GM19351 (cell line): ENCODE measurements at regions not wholly inside any gene's neighbourhood (a gene's known extent, or its start where the extent isn't known, plus 50 kb on each side); places are given as distances from the start of the nearest gene placed in this dataset.

Source experiments
- ATAC-seq: cut with Tn5 transposase; IDR thresholded peaks from one replicate; pipeline ENCODE4 v1.9.1; 2021; ENCODE audit warnings: mild to moderate bottlenecking, moderate library complexity; ENCODE audit not compliant: unreplicated experiment

DNA sequence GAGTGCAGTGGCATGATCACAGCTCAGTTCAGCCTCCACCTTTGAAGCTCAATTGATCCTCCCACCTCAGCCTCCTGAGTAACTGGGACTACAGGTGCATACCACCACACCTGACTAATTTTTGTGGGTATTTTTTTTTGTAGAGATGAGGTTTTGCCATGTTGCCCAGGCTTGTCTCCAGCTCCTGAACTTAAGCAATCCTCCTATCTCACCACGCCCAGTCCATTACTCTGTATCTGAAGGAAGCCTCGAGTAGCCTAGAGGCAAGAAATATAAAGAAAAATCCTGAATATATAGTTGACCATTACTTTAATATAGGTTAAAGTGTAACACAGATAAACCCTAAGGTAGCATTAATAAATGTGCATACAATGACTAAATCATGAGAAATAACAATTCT is 686.8 kb upstream of the PIK3C3 start:
- no peak for ATAC-seq

DNA sequence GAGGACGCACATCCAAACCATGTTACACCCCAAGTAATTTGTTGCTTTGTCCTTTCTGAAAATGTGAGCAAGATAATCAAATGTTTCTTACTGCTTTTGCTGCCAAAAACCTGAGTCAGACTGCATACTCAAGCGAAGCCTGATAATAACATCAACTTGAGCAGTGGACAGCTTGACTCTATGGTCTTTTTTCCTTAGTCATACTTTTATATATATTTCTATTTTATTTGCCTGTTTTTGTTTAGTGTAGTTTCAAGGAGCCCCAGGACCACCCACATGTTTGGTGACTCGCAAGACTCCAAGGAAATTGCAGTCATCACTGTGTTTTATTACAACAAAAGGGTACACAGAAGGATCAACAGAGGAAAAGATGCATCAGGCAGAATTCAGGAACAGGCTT is 688.4 kb upstream of the PIK3C3 start:
- ATAC-seq: no peak

DNA sequence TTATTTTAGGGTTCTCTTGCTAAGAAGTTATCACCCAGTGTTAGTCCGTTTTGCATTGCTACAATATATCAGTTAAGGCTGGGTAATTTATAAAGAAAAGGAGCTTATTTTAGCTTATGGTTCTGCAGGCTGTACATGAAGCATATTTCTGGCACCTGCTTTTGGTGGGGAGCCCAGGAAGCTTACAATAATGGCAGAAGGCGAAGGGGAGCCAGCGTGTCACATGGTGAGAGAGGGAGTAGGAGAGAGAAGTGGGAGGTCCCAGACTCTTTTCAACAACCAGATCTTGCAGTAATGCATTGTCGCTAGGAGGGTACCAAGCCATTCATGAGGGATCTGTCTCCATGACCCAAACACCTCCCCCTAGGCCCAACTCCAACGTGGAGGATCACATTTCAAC is 688.8 kb upstream of the PIK3C3 start:
- no peak for ATAC-seq

DNA sequence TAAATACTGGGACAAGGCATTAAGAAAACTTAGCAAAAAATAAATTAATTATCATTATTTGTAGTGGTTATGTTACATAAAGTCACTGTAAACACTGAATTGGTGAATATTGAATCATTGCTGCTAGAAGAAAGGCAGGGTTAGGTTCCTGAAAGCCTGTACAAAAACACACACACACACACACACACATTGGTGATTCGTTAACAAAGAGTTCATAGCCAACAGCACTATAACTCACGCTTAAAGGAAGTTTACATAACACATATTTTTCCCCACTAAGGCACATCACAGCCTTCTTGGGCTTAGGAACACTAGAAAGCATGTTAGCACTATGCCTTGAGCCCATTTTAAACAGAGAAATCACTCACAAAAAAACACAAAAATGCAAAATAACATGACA is 690.0 kb upstream of the PIK3C3 start:
- no peak for ATAC-seq

DNA sequence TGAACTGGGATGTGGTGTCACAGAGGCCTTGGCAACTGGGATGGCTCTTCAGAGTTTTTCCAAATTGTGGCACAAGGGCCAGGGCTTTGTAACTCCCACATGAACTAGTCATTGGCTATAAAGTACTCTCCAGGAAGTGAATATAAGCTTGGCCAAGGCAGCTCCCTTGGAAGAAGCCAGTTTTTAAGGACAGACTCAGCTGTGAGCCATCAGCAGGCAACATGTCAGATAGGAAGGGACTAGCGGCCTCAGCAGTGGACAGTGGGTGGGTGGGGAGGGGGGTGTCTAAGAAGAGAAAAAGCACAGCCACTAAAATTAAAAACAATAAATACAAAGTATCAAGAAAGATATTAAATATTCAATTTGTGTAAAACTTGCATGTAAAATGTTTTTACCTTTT is 691.1 kb upstream of the PIK3C3 start:
- no peak for ATAC-seq

DNA sequence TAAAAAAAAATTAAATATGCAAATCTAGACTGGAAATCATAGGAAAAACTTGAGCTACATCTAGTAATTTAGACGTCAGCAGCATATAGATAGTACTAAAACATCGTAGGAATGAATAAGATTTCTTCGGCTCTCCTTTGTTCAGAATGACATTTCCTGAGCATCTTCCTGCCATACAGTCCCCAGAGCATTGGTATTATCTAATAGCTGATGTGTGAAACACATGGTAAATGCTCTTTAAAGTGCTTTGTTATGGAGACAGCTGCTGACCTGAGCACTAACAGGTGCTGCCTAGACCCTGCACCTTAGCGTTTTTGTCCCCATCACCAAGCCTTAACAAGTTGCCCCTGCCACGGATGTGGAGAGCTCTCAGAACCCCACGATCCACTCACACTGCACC is 692.3 kb upstream of the PIK3C3 start:
- ATAC-seq: no peak

DNA sequence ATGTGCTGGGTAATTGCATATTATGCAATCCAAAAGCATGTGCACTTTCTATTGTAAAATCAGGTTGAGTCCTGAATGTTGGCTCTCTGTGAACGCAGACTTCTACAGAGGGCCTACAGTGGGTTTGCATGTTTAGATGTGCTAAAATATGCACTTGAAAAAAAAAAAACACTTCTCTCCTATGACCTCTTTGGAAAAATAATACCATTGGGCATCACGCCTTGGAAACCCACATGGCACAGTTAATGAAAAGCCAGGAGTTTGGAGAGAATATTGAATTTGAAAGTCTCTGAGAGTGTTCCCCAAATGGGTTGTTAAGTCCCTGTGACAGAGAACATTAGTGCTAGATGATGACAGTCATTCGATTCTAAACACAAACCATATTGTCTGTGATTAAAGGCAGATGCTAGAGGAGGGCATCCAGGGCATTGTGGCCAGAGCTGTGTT is 710.4 kb upstream of the PIK3C3 start:
- ATAC-seq: no peak

DNA sequence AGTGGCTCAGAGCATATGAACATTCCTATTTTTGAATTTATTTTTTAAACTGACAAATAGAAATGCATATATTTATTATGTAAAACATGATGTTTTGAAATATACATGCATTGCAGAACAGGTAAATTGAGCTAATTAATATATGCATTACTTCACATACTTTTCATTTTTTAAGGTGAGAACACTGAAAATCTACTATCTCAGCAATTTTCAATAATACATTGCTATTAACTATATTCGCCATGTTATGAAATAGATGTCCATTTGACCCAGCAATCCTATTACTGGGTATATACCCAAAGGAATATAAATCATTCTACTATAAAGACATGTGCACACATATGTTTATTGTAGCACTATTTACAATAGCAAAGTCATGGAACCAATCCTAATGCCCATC is 717.7 kb upstream of the PIK3C3 start:
- ATAC-seq: no peak

DNA sequence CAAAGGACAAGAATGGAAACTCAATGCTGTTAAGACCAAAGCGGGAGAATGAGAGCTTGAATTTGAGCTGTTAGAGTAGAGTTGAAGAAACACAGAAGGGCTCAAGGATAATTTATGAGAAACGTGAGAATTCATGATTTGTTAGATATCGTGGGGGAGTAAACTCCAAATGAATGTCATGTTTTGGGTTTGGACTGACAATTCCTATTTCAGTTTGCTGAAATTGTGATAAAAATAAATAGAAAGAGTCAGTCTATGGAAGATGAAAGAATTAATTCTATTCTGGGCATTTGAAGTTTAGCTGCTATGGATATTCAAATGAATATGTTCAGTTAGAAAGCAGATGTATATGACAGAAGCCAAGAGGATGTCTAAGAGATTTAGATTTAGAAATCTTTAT is 723.4 kb upstream of the PIK3C3 start:
- no peak for ATAC-seq

DNA sequence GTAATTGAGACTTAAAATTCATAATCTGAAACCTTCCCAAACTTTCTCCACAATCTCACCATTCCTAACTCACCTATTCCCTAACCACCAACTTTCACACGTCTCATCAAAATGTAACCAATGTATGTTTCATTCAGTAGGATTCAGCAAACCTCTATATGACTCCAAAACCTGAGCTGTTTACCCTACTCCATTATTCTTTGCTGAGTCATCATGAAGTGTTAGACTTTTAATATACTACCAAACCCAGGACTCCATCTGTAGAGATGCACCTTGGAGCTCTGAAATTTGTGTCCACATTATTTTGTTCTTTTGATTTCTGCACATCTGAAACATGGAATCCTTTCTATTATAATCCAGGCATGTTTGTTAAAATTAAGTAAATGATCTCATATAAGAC is 727.0 kb upstream of the PIK3C3 start:
- no peak for ATAC-seq

DNA sequence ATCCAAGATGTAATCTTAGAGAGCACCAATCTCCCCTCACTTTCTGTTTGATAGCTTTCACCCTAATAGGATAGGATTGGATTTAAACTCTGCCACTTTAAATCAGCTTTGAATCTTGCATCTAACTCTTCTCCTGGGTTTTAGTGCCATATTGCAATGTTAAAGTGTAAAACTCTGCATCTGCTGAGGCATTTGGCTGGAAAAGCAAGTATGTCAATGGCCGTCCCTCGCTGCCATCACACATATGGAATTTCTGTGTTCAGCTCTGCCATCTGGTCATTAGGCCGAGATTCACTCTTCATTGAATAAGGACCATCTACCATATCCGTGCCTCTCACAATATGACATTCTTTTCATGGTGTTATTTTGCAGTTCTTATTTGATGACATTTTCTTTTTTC is 728.1 kb upstream of the PIK3C3 start:
- ATAC-seq: no peak

DNA sequence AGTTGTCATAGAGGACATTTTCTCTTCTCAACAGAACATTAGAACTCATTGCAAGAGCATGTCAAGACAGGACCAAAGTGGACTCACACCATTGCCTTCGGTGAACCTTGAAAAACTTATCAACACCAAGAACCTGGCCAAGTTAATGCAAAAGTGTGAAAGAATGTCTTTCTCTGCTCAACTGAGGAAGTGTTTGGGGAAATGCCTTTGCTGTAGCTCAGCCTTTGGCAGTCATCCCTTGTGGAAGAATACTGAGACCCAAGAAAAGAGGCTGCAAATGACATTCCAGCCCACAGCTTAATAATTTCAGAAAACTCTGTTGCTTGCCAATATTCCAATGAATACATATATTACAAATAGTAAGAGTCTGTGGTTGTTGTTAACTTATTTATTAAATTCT is 728.8 kb upstream of the PIK3C3 start:
- no peak for ATAC-seq

DNA sequence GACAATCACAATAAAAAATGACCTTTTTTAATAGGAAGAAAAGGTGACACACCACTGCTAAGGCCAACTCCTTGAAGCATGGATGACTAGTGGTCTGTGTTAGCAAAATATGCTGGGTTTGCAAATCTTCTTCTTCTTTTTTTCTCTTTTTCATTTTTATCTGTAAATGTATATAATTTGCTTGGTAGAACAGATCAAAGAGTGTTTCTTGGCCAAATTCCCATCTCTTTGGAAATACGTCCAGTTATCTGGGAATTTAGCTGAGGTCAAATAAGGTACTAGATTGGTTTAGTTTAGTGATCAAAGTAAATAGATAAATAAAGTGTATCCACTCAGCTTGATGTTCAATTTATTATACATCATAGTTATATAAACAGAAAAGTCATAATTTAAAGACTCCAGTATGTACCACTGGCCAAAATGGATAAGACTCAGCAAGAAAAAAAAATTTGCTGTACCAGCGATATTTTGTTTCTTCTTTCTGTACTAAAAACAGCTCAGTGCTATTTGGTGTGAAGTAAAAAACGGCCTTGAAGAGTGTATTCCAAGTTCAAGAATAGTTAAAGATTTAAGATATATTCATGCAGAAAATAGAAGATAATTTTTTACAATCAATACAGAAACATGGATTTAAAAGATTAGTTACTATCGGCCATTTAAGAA is 738.6 kb upstream of the PIK3C3 start:
- no peak for ATAC-seq

DNA sequence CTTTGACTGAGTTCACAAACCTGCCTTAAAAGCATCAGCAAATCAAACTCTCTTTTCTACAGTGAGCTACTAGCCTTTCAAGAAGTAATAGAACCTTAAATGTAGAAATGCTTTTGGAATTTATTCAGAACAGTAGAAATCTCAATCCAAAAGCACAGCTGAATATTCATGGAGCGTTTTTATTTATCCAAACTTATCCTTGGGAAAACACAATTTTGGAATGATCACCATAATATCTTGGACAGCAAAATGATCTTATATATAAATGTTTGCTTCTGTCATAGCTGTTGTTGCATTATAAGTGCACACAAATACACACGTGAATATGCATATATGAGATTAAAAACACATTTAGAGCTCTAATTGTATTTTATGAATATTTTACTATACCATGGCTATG is 747.3 kb upstream of the PIK3C3 start:
- no peak for ATAC-seq

DNA sequence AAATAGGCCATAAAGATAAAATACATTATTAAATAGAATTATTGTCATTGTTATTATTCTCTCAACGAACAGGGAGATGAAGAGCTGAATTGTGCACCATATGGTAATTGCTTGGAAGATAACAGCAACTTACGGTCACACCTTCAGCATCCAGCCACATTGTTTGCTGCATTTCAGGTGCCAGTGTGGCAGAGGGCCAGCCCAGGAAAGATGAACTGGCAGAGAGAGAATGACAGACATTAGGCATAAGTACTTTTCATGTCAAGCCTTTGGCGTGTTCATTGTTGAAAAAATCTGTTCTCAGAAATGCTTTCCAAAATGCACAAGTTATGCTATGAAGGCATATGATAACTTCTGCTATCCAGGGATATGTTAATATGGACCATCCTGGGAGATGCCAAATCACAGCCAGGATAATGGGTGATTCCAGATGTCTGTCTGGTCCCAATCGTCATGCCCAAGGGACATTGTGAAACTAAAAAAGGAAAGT is 748.6 kb upstream of the PIK3C3 start:
- ATAC-seq: no peak

DNA sequence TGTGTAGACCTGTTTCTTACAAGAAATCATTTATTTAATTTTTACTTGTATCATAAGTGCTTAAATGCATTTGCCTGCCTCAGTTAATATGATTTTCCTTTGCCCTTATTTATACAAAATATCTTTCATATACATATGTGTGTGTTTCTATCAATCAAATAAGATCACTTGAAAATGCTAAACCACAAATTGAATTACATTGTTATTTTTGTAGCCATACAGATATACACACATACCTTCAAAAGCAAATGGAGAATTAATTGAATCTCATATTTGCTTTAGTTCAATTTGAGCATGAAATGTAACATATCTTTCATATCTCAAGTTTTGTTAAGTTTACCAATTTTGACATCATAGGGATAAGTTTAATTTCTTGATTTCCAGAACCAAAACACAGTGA is 755.8 kb upstream of the PIK3C3 start:
- no peak for ATAC-seq

DNA sequence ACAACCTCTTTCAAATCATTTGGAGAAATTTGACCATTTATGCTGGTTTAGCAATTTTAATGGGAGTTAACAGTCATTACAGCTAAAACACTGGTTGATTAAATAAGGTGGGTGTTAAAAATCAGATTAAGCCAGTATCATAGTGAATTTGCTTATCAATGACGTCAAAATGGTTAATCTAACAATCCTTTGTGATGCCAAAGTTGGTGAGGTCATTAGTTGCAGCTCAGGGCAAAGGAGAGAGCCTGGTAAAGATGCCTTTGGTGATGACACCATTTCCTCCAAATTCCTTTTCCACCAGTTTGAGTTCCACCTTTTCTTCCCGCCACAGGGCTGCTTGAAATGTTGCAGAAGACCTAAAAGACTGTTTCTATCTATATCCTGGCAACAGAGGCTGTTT is 757.1 kb upstream of the PIK3C3 start:
- ATAC-seq: no peak

DNA sequence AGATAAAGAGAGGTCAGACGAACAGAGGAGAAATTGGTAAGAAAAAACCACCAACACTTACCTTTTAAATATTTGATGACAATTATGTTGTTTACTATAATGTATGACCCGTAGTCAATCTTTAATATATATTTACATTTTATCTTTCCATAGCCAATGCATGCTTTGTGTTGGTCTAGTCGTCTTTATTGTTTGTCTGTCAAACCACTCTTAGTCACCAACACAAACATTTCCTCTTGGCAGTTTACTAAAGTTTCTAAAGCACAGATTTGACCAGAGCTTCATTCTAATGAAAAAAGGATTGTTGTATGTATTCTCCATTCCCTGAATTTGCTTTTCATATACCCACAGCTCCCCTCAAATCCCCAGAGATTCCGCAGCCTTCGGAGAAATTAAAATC is 784.7 kb upstream of the PIK3C3 start:
- ATAC-seq: no peak

DNA sequence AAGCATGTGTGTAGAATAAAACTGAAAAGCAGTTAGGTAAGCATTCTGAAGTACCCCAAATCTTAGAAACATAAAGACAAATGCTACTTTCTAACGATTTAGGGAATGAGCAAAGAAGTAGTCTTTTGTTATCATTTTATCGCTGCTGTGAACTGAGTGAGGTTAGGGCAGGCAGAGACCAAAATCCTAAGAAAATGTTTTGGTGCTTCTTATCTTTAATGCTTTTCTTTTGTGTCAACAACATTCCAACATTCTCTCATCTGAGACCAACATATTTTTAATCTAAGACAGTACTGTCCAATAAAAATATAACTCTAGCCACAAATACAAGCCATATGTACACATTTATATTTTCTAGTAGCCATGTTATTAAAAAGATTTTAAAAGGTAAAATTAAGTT is 789.4 kb upstream of the PIK3C3 start:
- no peak for ATAC-seq

DNA sequence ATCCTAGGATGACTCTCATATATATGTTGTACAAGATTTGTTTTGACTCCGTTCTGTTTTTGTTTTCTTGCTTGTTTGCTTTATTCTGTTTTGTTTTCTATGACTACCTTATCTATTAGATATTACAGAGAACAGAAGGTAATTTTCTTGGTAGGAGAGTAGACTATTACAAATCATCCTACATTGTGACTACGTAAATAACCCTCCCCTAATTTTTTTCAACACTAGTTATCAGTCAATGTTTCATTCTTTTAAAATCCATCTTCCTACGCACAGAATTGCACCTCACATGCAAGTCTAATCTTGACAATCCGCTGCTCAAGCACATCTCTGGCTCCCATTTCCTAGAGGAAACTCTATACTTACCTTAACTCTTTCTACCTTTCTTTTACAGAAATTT is 792.3 kb upstream of the PIK3C3 start:
- ATAC-seq: no peak

DNA sequence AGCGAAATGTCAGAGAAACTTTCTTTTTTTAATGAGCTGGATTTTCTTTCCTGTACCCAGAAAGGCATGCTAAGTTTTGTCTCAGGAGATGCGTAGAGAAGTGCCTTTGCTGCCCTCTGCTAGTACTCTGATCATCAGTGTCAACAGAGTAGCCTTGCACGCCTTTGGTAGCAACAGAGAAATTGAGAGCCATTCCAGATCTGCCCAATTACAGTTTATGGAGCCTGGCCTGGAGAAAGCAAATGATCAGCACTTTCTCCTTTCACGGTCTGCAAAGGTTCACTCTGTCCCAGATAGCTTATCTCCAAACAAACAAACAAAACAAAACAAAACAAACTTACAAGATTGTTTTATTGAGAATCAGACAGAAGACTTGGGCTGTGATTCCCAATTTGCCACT is 792.8 kb upstream of the PIK3C3 start:
- ATAC-seq: no peak

DNA sequence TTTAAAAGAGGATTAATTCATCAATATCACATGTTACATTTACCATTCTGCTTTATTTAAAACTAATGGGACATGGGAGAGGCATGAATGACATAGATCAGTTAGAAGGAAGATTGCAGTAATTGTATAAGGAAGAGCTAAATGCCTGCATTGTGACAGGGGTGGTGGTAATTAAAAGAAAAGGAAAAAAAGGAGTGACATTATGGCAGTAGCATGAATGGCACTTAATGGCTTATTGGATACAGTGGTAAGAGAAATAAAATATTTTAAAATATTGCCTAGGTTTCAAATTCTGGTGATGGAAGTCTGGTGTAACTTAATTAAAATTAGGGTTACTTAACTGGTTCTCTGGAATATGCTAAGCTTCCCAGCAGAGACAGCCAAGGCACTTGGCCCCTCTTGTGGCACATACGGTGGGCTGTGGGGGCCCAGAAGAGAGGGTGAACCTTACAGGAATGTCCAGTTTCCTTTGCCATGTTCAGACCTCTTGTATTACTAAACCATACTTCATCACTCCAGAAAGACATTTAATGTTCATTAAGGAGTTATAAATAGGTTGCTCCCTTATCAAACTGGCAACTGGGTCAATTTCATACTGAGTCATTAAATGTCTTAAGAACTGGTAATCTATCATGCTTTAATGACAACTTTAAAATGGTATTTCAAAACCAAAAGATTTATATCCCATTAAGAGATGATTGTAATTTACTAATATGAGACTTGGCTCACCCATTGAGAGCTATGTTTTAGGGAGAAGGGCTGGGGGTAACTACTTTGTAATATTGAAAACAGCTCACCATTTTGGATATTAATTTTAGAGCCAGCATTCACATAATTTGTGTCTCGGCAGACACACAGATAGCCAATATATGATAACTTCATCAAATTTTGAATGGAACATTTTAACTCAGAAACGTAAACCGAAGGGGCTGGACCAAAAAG is 798.9 kb upstream of the PIK3C3 start:
- no peak for ATAC-seq
